ENCODE measurements at regions not wholly inside any gene's neighbourhood (a gene's known extent, or its start where the extent isn't known, plus 50 kb on each side); places are given as distances from the start of the nearest gene placed in this dataset.

GRCh38 chr7:86012971-86013370, 630.7 kb upstream of the GRM3 start:
- TF ChIP-seq, protein P1, sequence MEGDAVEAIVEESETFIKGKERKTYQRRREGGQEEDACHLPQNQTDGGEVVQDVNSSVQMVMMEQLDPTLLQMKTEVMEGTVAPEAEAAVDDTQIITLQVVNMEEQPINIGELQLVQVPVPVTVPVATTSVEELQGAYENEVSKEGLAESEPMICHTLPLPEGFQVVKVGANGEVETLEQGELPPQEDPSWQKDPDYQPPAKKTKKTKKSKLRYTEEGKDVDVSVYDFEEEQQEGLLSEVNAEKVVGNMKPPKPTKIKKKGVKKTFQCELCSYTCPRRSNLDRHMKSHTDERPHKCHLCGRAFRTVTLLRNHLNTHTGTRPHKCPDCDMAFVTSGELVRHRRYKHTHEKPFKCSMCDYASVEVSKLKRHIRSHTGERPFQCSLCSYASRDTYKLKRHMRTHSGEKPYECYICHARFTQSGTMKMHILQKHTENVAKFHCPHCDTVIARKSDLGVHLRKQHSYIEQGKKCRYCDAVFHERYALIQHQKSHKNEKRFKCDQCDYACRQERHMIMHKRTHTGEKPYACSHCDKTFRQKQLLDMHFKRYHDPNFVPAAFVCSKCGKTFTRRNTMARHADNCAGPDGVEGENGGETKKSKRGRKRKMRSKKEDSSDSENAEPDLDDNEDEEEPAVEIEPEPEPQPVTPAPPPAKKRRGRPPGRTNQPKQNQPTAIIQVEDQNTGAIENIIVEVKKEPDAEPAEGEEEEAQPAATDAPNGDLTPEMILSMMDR (IDR thresholded peaks at IDR 0.05) = no peak
- TF ChIP-seq POLR2A (IDR thresholded peaks at IDR 0.05; ENCODE audit: low read depth) (no peak), EP300 (IDR thresholded peaks at IDR 0.05) (no peak)

All from esophagus muscularis mucosa (tissue), 4 donors.